Thyroid gland (tissue), 4 donors: ENCODE measurements at regions not wholly inside any gene's neighbourhood (a gene's known extent, or its start where the extent isn't known, plus 50 kb on each side); places are given as distances from the start of the nearest gene placed in this dataset.

ENCODE experiments used
- DNase-seq, 2 donors: peaks; one replicate each; pipeline ENCODE4 v3.0.0-alpha.2; 2019
- H3K27ac ChIP-seq, 3 donors: fragments of 200-600 bp; sonication (generic); 1 replicate in 2 of 3; 2 replicates in 1 of 3; pipeline ENCODE4 v1.5.1; 2016 to 2019; ENCODE audit warnings: mild to moderate bottlenecking in 1 of 3, moderate library complexity in 1 of 3
- H3K27me3 ChIP-seq: fragments of 200-600 bp; sonication (generic); one replicate; pipeline ENCODE4 v1.5.1; 2019
- H3K36me3 ChIP-seq, 2 donors: fragments of 200-600 bp; sonication (generic); one replicate each; pipeline ENCODE4 v1.5.1; 2016 to 2019
- H3K4me1 ChIP-seq, 2 donors: fragments of 200-600 bp; sonication (generic); one replicate each; pipeline ENCODE4 v1.5.1; 2017 to 2019
- H3K4me3 ChIP-seq, 3 donors: fragments of 200-600 bp; sonication (generic); replicated peaks in 1 of 3; 1 replicate in 2 of 3; 2 replicates in 1 of 3; pipeline ENCODE4 v1.5.1; 2016; ENCODE audit warnings: mild to moderate bottlenecking in 1 of 3
- H3K9me3 ChIP-seq: fragments of 200-600 bp; sonication (generic); one replicate; pipeline ENCODE4 v1.5.1; 2017
- CTCF ChIP-seq, 6 experiments: fragments of 200-600 bp in 3 of 6; fragments of 450-650 bp in 3 of 6; sonication (generic) in 3 of 6; IDR thresholded peaks; one replicate each; pipeline ENCODE4 v1.5.1; 2016 to 2019; ENCODE audit warnings: antibody characterized with exemption in 6 of 6, mild to moderate bottlenecking in 2 of 6, inconsistent platforms in 1 of 6, moderate library complexity in 1 of 6
- POLR2A ChIP-seq, 2 donors: fragments of 450-650 bp; IDR thresholded peaks; one replicate each; pipeline ENCODE4 v1.6.1; 2017; ENCODE audit warnings: antibody characterized with exemption in 2 of 2, mild to moderate bottlenecking in 2 of 2, moderate library complexity in 1 of 2
- WGBS, 2 donors: methylation state at CpG; one replicate each; pipeline ENCODE4 v1.1.5; 2017; 5-methylcytosine and 5-hydroxymethylcytosine counted together
- intact Hi-C: fragments of 100-400 bp; cut with DNase I; formaldehyde crosslinking; loops from one replicate; pipeline ENCODE4 v1.15.1; 2023

GRCh38 chr11:112751329-112751728 is 209.9 kb upstream of the NCAM1 start:
- H3K9me3 ChIP-seq, result no peaks in the 10 kb centered on the region
- intact Hi-C loops, result no loop called here
- no peak for TF ChIP-seq POLR2A (IDR thresholded peaks at IDR 0.05)
- TF ChIP-seq CTCF (IDR thresholded peaks at IDR 0.05), result no peak
- WGBS, 2 donors, result 77 to 84% methylated on average over 4 of the region's 4 CpGs
- H3K4me3 ChIP-seq, result no peak overlapping the region
- no peaks in the 10 kb centered on the region for H3K27me3 ChIP-seq
- DNase-seq, result no peak
- H3K4me1 ChIP-seq, result no peaks in the 10 kb centered on the region
- no peak overlapping the region for H3K27ac ChIP-seq
- no peaks in the 10 kb centered on the region for H3K36me3 ChIP-seq

DNA sequence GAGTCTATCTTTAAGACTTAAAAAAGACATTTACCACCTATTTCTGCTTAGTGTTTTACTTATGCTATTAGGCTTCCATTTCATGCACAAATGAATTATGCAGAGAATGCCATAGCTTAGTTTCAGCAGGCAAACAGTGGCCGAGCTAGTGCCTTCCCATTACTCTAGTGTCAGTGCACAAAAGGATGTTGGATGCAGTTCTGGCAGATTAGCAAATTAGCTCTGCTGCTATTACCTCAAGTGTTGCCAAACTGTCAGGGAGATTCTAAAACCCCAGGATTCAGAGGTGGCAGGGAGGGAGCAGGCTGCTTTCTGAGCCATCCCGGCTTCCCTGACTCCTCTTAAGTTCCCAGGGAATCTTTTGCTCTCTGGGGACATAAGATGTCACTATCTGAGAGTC is 209.4 kb upstream of the NCAM1 start:
- no peaks in the 10 kb centered on the region for H3K27me3 ChIP-seq
- no peak for DNase-seq
- intact Hi-C loops, result no loop called here
- no peak overlapping the region for H3K4me3 ChIP-seq
- WGBS, 2 donors, result 85 to 90% methylated on average over 2 of the region's 2 CpGs
- TF ChIP-seq POLR2A (IDR thresholded peaks at IDR 0.05), result no peak
- TF ChIP-seq CTCF (IDR thresholded peaks at IDR 0.05), result no peak
- no peaks in the 10 kb centered on the region for H3K36me3 ChIP-seq
- no peaks in the 10 kb centered on the region for H3K4me1 ChIP-seq
- no peaks in the 10 kb centered on the region for H3K9me3 ChIP-seq
- H3K27ac ChIP-seq, result no peak overlapping the region

DNA sequence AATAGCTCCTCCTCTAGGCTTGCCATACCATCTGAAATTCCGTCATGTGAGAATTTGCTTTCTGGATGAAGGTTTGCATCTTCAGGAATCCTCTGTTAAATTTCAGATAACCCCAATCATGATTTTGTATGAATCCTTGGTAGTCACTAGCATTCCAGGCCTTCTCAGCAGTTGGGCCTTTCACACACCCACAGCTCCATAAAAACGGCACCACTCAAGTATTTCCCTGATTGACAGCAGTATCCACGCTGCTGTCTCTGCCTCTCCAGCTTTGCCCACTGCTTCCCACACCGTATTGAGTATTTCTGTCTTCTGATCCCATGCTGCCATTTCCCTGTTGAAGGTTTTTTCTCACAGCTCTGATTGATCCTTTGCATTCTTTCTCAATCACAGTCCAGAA is 208.7 kb upstream of the NCAM1 start:
- H3K27ac ChIP-seq, result no peak overlapping the region
- no peak overlapping the region for H3K4me3 ChIP-seq
- TF ChIP-seq CTCF (IDR thresholded peaks at IDR 0.05), result no peak
- no peak for TF ChIP-seq POLR2A (IDR thresholded peaks at IDR 0.05)
- no peaks in the 10 kb centered on the region for H3K9me3 ChIP-seq
- H3K36me3 ChIP-seq, result no peaks in the 10 kb centered on the region
- DNase-seq, result no peak
- no peaks in the 10 kb centered on the region for H3K4me1 ChIP-seq
- WGBS, 2 donors, result 61 to 66% methylated on average over 4 of the region's 4 CpGs
- intact Hi-C loops, result no loop called here
- H3K27me3 ChIP-seq, result no peaks in the 10 kb centered on the region

DNA sequence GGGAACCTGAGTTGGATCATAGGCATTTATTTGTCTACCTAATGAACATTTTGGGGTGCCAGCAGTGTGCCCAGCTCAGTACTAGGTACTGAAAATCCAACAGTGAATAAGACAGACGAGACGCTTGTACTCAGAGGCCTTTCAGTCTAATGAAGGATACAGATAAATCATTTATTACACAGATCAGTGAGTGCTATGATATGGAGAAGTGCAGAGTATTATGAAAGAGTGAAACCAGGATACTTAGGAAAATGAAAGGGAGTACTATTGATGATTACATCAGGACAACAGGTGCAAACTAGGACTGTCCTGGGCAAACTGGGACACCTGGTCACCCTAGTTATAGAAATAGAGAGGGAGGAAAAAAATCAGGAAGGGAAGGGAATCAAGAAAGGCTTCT is 207.5 kb upstream of the NCAM1 start:
- TF ChIP-seq POLR2A (IDR thresholded peaks at IDR 0.05), result no peak
- H3K9me3 ChIP-seq, result no peaks in the 10 kb centered on the region
- intact Hi-C loops, result no loop called here
- DNase-seq, result no peak
- H3K4me1 ChIP-seq, result no peaks in the 10 kb centered on the region
- H3K36me3 ChIP-seq, result no peaks in the 10 kb centered on the region
- no peak overlapping the region for H3K4me3 ChIP-seq
- H3K27me3 ChIP-seq, result no peaks in the 10 kb centered on the region
- 87 to 93% methylated on average over 2 of the region's 2 CpGs for WGBS, 2 donors
- H3K27ac ChIP-seq, result no peak overlapping the region

- intact Hi-C loops, result no loop called here
- Histone ChIP-seq H3K27ac (no peak overlapping the region), H3K36me3 (no peaks in the 10 kb centered on the region), H3K9me3 (no peaks in the 10 kb centered on the region), H3K4me3 (no peak overlapping the region), H3K4me1 (no peaks in the 10 kb centered on the region), H3K27me3 (no peaks in the 10 kb centered on the region)
- no peak for DNase-seq
- TF ChIP-seq CTCF (IDR thresholded peaks at IDR 0.05) (no peak), POLR2A (IDR thresholded peaks at IDR 0.05) (no peak)
- 79 to 88% methylated on average over 2 of the region's 2 CpGs for WGBS, 2 donors
These were observed 201.8 kb upstream of the NCAM1 start for GRCh38 chr11:112759418-112759817.
